ENCODE measurements at regions not wholly inside any gene's neighbourhood (a gene's known extent, or its start where the extent isn't known, plus 50 kb on each side); places are given as distances from the start of the nearest gene placed in this dataset.

GRCh38 chr2:16035747-16036745 is 95.7 kb downstream of the MYCN start:
- TF ChIP-seq CTCF (IDR thresholded peaks at IDR 0.05) (no peak), EP300 (IDR thresholded peaks at IDR 0.05) (no peak), POLR2AphosphoS5 (IDR thresholded peaks at IDR 0.05) (no peak)
